ENCODE measurements at regions not wholly inside any gene's neighbourhood (a gene's known extent, or its start where the extent isn't known, plus 50 kb on each side); places are given as distances from the start of the nearest gene placed in this dataset.

DNA sequence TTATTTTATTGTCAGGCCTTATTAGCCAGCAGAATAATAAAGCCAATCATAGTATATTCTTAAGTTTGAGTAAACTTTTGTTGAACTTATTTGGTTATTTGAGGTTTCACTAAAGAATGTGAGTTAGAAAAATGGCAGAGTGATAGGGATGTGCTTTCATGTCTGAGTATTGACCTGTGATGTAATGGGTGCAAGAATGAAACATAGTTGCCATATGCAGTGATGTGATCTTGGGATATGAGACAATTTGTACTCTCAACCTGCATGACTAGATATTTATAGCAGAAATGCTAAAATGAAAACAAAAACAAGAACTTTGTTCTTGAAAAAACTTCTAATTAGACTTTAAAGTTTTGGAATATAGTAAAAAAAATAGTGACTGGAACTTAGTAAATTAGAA lies 97.9 kb downstream of the DISP1 start:
- no peak for DNase-seq
- ATAC-seq: no peak

DNA sequence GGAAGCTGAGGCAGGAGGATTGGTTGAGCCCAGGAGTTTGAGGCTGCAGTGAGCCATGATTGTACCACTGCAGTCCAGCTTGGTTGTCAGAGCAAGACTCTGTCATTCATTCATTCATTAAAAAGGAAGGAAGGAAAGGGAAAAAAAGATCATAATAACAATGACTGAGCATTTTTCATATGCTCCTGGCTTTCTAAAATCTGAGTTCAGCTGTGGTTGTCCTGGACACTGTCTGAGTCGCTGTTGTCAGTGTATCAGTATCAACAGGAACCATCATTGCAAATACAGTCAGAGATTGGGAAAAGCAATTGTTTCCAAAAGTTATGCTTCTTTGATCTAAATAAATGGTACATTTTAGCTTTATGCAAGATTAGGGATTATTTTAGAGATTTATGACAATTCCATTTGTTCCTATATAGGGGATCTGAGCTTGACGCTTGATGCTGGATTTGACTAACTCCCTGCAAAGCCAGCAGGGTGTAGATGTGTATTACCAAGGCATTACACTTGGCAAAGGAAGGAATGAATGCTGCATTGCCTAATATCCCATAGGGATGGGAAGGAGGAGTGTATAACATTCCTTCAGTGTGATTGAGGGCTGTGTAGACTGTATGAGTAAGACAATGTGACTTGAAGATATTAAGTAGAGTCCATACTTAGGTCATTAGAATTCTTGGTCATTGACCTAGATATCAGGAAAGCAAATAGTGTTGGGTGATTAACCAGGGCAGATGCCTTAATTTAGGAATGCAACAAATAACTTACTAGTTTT lies 100.2 kb downstream of the DISP1 start:
- DNase-seq (no peak), ATAC-seq (no peak)

DNA sequence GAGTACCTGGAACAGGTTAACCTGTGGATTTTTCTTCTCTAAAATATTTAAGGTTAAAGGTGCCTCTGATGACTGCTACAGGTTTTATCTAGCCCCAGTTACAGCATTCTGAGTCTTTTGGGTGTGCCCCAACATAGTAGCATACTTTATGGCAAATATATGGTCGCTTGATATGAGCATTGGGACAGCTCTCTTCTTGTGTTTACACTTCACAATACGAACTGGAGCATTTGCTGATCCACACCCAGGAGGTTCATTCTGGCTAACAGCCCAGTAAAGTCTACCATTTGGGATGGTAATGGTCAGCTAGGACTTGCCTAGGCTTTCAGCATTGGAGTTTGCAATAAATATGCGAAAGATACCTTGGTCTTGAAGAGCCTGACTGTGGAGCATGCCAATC lies 101.3 kb downstream of the DISP1 start:
- no peak for ATAC-seq
- no peak for DNase-seq

DNA sequence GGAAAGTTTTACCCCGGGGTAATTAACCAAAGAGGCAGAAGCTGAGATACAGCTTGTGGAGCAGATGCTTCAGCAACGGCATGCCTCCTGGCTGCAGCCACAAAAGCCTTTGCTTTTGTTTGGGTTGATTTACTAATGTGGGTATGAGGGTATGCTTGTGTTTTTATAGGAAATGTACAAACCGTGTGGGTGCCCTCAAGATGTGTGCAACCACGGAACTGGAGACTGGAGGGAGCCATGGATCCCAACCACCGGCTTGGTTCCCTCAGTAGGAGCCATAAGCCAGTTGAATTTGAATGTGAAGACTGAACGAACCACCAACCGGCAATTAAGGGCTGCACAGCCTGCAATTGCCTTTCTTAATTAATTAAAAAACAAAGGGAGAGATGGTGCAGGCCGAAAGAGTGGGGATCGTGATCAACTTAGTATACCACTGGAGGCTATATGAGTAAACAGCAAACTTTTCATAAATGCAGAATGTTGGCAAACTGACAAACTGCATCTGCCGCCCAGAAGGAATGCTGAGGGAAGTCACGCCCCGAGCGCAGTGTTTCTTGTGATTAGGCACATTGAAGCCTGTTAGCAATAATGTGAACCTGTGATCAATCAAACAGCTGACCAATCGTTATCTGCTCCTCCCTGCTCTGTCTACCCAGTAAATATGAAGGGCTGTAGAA lies 104.1 kb downstream of the DISP1 start:
- DNase-seq (no peak), ATAC-seq (no peak)

DNA sequence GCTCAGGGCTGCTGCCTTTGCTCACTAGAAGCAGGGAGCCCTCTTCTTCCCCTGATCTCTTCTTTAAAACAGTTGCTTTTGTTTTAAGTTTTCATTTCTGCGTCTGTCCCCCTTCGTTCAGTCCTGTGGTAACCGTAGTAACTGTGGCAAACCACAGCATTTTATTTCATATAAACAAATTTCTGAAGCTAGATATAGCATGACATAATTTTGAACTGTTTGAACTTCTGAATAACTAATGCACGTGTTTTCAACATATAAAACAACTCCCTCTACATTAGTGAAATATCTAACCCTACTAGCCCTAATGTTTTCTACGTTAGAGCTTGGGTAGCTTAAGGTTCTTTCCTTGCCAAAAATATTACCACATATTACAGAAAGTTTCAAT lies 104.6 kb downstream of the DISP1 start:
- ATAC-seq (no peak), DNase-seq (no peak)

DNA sequence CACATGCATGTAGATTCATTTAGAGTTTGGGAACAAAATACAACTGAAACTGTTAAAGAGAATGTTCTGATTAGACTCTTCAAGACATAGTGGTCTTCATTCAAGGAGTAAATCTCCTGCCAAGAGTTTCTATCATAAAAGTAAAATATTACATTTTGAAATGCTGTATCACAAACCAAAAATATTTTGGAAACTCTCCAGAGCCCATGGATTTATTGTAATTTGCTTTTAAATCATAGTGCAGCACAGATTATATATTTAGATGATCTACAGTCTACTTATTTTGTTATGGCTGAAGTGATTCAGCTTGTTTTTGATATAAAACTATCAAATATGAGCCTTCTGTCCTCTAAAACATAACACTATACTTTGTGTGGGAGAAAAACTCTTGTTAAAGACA lies 105.3 kb downstream of the DISP1 start:
- DNase-seq (no peak), ATAC-seq (no peak)

DNA sequence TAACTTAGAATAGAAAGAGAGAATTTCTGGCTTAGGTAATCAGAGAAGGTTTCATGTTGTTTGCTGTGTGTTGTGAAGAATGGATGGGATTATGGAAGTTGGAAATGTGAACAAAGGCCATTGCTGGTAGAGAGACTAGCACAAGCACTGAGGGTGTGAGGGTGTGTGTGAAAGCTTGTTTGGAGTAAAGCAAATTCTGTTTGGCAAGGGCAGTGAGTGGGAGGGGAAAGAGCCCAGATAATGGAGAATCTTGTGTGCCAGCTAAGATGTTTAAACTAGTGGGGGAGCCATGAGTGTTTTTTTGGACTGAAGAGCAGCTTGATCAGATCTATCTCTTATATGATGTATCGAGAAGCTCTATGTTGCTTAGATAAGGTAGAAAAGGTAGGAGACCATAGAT lies 107.1 kb downstream of the DISP1 start:
- ATAC-seq: no peak
- no peak for DNase-seq

DNA sequence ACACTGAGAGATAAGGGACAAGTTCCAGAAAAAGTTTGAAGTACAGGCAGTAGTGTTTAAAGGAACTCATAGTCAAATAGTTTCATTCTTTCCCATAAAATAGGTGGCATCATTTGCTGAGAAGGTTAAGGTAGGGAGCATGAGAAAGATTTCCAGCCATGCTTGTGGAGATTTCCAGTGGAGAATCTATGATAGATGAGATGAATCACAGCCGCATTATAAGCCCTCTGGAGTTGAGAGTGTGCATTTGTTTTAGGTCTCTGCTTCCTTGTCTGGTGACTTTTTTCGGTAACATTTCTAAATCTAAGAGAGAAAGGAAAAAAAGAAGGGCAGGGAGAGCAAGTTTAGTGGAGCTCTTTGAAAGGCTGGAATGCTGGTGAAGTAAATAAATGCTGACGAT lies 108.7 kb downstream of the DISP1 start:
- DNase-seq: no peak
- no peak for ATAC-seq

DNA sequence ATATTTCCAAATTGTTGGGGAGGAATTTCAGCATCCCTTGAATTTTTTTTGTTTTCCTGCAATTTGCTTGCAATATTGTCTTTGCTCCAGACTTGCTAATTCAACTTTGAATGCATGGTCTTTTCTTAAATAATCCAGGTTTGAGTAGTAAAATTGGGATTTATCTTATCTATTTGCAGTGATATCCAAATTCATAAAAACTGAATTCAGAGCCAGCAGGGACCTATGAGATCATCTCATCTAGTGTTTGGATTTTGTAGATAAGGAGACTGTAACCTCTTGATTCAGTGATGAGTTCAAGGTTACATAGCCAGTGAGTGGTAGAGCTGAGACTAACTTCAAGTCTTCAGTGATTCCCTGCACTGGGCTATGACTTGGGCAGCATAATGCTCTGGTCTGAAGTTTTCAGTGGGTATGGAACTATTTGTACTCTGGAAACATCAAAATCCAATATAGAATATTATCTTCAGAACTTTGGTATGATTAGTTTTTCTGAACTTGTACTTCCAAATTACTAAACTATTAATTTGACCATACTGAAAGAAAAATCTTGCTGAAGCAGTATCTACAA lies 109.4 kb downstream of the DISP1 start:
- DNase-seq (no peak), ATAC-seq (no peak)

DNA sequence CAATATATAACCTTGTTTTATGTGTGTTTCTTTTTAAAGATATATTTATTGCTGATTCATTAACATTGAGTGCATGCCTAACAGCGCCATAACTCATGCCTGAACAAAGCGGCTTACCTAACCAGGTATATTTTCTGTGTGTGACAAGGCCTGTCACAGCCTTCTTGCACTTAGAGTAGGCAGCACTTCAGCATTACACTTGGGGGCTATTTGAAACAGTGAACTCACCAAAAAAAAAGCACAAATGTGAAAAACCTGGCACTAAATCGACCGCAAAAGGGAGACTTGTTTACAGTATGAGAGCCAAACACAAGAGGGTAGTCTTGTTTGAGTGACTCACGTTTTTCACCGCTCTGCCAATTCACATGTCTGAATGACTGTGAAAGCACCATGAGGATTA lies 111.7 kb downstream of the DISP1 start:
- ATAC-seq (no peak), DNase-seq (no peak)

DNA sequence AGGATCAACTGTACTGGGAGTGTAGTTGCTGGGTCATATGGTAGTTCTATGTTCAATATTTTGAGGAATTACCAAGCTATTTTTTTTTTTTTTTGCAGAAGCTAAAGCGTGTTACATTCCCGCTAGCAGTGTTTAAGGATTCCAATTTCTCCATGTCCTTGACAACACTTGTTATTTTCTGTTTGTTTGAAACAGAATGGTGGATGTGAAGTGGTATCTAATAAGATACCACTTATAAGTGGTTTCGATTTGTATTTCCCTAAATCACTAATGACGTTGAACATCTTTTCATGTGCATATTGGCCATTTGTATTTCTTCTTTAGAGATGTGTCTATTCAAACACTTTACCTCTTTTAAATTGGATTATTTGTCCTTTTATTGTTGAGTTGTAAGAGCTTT lies 112.2 kb downstream of the DISP1 start:
- DNase-seq (no peak), ATAC-seq (no peak)

DNA sequence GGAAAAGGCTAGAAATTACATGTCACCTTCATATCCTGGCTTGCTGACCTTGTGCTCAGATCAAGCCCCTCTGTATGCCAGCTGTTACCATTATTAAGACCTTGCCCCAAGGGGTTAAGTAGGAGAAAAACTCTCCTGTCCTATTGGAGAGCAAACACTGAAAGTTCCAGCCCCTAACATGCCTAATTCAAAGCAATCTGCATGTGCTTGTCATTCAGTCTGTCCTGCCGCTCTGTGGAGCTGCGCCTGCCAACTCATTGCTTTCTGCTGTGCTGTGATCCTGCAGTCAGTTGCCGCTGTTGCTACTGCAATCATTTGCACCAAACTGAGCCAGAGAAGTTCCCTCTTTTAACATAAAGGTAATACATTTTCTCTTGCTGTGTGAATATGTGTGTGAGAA lies 113.4 kb downstream of the DISP1 start:
- ATAC-seq (no peak), DNase-seq (no peak)

DNA sequence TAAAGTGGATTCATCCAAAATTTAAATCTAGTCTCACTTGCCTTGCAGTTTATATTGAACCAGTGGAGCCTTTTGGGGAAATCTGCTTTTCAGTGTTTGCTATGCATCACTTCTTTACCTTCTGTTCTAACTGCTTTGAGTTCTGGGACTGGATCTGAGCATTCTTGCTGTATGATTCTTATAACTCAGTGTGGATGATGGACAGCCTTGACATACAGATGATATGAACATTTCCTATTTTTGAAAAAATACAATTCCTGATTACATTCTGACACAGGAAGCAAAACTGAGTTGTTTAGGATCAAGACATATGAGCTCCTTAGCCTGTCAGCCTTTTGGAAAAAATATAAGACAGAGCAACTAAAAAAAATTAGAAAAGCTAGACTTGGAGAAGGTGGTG lies 115.2 kb downstream of the DISP1 start:
- DNase-seq (no peak), ATAC-seq (no peak)

DNA sequence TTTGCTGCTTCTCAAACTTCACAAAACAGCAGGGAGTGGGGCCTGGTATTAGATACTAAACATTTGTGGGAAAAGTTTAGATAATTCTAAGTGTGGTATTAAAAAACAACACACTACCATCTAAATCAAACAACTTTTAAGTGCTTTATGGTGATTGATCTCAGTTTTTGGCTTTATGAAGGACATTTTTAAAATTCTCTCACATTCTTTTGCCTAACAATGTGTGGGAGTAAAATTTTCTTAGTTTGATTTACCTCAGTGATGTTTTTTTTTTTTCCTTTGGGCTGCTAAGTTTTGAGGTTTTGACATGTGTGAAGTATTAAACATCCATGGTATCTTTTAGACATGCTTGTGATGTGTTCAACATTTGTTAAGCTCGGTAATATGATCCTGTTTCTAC lies 116.2 kb downstream of the DISP1 start:
- ATAC-seq: no peak
- DNase-seq: no peak

DNA sequence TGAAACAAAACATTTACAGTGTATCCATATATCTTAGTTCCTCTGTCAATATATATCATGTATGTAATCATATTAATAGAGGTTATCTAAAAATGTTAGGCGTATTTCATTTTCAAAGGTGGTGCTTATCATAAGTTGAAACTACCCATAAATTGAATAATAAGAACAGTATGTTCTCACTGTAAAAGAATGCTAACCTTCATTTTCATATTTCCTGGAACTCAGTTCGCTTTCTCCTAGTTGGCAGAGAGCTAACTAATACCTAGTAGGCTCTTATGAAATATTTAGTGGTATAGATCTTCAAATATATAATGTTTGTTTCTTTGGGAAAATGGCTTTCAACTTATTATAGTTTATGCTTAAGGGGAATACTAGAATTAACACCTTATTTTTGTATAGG lies 118.4 kb downstream of the DISP1 start:
- no peak for DNase-seq

DNA sequence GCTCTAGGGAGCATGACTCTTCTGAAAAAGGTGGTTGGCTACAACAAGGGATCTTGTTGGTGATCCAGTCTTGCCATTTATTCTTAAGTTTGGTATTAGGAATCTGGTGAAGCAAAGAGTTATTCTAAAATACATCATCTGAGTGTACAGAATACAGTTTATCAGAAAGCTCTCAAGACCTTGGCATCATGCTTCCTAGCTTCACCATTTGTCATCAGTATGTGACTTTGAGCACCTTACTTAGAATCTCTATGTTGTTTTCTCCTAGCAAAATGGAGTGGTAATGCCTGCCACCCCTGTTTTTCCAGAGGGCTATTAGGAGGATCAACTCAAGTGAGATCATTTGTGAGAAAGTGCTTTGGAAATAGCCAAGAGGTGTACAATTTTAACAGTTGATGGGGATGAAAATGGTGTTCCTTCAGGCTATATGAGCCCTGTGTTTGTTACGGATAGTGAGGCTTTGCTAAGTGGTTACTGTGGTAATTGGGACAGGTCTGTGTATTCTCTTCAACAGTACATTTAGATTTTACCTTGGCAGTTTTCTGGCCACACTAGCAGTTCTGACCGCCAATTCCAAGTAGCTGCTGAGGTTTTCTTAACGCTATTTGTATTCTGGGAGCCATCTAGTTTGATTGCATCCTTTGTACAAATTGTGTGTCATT lies 120.5 kb downstream of the DISP1 start:
- no peak for DNase-seq
- no peak for ATAC-seq

More for the DNA sequence above, 118.4 kb downstream of the DISP1 start:
- ATAC-seq: no peak

DNA sequence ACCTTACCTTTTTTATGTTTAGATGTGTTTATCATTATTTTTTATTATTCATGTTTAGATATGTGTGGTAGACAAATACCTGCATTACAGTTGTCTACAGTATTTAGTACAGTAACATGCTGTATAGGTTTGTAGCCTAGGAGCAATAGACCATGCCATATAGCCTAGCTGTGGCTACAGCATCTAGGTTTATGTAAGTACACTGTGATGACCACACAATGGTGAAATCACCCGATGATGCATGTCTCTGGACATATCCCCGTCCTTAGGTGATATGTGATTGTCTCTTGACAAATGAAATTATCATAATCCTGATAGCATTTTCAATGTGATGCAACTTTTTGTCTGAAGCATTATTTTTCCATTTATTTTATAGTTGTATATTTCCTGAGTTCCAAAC lies 121.2 kb downstream of the DISP1 start:
- DNase-seq (no peak), ATAC-seq (no peak)

DNA sequence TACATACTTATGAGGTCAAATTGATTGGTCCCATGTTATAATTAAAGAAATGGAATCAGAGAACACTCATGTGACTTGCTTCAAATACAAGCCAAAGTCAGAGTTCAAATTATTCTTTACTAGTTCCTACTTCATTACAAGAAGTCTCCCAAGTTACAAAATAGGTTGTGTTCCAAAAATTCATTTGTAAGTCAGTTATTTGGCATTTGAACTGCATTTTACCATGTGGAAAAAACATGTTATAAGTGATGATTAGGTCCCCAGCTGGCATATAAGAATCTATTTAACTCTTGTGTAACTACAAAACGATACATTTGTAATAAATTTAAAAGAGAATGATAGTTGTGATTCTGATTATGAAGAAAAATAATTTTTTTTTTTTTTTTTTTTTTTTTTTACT lies 124.1 kb downstream of the DISP1 start:
- no peak for ATAC-seq

DNA sequence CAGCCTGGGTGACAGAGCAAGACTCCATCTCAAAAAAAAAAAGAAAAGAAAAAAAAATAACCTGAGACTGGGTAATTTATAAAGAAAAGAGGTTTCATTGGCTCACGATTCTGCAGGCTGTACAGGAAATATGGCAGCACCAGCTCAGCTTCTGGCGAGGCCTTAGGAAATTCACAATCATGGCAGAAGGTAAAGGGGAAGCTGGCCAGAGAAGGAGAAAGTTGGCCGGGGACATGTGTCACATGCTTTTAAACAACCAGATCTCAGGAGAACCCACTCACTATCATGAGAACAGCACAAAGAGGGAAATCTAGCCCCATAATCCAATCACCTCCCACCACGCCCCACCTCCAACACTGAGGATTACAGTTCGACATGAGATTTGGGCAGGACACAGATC lies 125.3 kb downstream of the DISP1 start:
- ATAC-seq: no peak
- DNase-seq: no peak

More for the DNA sequence above, 124.1 kb downstream of the DISP1 start:
- DNase-seq: no peak

DNA sequence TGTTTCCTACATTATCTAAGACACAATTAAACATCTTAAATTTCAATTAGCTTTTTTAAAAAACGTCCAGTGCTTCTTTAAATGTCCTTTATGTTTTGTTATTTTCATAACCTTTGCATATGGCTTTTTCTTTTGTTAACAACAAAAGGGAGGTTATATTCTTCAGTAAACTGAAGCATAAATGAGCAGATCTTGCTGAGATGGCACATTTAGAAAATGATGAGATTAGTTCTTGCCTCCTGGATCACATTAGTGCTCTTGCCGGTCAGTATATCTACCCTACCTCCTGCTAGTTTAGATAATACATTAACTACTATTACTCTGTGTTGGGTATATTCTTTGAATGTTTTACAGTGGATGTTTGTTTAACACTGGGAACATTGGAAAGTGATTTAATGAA lies 126.1 kb downstream of the DISP1 start:
- no peak for DNase-seq
- ATAC-seq: no peak

DNA sequence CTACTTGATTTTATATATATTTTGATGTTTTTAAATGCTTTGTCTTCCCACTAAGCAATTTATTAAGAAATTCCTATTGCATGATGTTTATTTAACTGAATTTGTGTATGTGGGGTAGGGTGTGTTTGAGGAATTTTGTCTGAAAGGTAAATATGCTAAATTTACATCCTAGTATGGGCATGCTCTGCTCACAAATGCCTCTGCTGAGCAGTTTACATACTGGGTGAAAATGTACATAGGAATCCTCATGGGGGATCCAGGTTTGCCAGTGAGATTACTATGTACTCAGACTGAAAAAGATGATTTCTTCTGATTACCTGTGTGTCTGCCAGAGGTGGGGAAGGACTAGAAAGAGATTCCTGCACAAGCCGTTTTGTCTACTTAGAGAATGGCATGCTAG lies 126.6 kb downstream of the DISP1 start:
- no peak for ATAC-seq

DNA sequence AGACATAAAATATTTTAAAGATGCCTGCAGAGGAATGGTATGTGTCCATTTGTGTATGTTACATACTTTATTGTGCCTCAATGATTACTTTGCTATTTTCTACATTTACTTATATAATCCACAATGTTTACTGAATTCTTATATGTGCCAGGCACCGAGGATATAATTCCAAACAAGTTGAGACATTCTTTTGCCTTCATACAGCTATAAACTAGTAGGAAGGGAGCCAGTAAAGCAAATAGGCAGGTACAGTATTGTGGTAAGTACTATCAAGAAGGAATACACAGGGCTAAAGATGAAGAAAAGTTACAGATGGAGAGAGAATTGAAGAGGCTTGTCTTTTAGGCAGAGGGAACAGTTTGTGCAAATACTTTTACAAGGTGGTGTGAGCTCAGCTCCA lies 131.6 kb downstream of the DISP1 start:
- ATAC-seq: no peak
- no peak for DNase-seq

More for the DNA sequence above, 126.6 kb downstream of the DISP1 start:
- no peak for DNase-seq

DNA sequence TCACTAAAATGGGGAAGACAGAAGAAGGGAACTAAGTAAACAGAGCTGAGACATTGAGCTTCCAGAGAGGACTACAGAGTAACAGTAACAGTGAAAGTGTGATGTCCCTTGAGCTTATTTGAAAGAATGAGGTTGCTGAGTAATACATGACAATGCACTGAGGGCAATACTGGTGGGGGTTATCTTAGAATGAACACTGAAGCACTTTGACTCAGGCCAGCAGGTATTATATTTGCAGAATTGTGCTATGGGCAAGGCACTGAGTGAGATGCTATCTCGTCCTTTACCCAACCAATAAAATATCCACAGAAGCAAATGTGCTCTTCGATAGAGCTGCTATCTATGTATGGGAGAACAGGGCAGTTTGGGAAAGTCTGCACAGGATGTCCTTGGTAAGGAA lies 133.2 kb downstream of the DISP1 start:
- ATAC-seq: no peak
- no peak for DNase-seq
